ENCODE measurements at regions not wholly inside any gene's neighbourhood (a gene's known extent, or its start where the extent isn't known, plus 50 kb on each side); places are given as distances from the start of the nearest gene placed in this dataset.

DNA sequence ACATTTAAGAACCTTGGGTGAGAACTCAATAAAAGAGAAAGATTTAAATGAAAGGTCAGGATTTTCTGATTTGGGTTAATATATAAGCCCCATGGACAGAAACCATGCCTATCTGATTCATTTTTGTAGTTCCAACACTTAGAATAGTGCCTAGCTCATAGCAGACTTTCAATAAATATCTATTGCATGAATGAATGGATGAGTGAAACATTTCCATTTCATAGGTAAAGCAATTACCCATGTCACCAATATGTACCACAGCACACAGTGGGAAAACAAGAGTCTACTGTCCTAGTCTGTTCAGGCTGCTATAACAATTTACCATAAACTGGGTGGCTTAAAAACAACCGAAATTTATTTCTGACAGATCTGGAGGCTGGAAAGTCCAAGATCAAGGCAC is 63.9 kb upstream of the PTPN13 start:
- H3K36me3 Mint-ChIP-seq: no peaks in the 10 kb centered on the region
- DNase-seq (ENCODE audit: low spot score) (no peak), ATAC-seq (no peak)
- POLR2A ChIA-PET: no interaction called here
- no peaks in the 10 kb centered on the region for H3K4me1 Mint-ChIP-seq
- CTCF ChIA-PET: no interaction called here
- TF ChIP-seq NFATC4 (CRISPR knock-in tag; IDR thresholded peaks at IDR 0.05) (no peak), RELA (CRISPR knock-in tag; IDR thresholded peaks at IDR 0.05; ENCODE audit: borderline replicate concordance) (no peak), SMAD4 (CRISPR knock-in tag; IDR thresholded peaks at IDR 0.05) (no peak), ATF1 (CRISPR knock-in tag; IDR thresholded peaks at IDR 0.05) (no peak), ZNF219 (CRISPR knock-in tag; IDR thresholded peaks at IDR 0.05; ENCODE audit: borderline replicate concordance) (no peak), FOXJ3 (CRISPR knock-in tag; IDR thresholded peaks at IDR 0.05; ENCODE audit: borderline replicate concordance) (no peak), TCF7 (CRISPR knock-in tag; IDR thresholded peaks at IDR 0.05; ENCODE audit: low read depth) (no peak)
- TF ChIP-seq, protein P1, sequence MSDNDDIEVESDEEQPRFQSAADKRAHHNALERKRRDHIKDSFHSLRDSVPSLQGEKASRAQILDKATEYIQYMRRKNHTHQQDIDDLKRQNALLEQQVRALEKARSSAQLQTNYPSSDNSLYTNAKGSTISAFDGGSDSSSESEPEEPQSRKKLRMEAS (CRISPR knock-in tag; IDR thresholded peaks at IDR 0.05): no peak
- TF ChIP-seq, protein P2, sequence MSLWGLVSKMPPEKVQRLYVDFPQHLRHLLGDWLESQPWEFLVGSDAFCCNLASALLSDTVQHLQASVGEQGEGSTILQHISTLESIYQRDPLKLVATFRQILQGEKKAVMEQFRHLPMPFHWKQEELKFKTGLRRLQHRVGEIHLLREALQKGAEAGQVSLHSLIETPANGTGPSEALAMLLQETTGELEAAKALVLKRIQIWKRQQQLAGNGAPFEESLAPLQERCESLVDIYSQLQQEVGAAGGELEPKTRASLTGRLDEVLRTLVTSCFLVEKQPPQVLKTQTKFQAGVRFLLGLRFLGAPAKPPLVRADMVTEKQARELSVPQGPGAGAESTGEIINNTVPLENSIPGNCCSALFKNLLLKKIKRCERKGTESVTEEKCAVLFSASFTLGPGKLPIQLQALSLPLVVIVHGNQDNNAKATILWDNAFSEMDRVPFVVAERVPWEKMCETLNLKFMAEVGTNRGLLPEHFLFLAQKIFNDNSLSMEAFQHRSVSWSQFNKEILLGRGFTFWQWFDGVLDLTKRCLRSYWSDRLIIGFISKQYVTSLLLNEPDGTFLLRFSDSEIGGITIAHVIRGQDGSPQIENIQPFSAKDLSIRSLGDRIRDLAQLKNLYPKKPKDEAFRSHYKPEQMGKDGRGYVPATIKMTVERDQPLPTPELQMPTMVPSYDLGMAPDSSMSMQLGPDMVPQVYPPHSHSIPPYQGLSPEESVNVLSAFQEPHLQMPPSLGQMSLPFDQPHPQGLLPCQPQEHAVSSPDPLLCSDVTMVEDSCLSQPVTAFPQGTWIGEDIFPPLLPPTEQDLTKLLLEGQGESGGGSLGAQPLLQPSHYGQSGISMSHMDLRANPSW (CRISPR knock-in tag; conservative IDR thresholded peaks at IDR 0.05; ENCODE audit: low read depth): no peak
- no peak overlapping the region for H3K27ac Mint-ChIP-seq
- no peaks in the 10 kb centered on the region for H3K27me3 Mint-ChIP-seq (ENCODE audit: low read depth)
- H3K4me3 Mint-ChIP-seq: no peak overlapping the region
- H3K9me3 Mint-ChIP-seq: no peaks in the 10 kb centered on the region

DNA sequence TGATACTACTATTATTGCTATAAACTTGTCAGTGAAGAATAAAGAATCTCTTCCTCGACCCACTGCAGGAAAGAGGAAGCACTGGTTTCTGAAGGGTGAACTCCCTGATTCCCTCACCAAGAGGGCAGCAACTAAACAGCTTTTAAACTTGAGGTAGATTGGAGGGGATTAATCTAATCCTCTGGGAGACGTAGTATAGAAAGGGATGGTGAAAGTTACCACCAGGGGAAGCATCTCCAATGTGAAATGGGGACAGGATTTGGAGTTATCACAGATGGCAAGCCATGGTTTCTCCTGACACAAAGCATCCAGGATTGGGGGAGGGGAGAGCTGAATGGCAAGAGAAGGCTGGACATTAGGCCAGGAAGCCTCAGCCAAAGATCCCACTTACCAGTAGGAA is 62.7 kb upstream of the PTPN13 start:
- POLR2A ChIA-PET: no interaction called here

DNA sequence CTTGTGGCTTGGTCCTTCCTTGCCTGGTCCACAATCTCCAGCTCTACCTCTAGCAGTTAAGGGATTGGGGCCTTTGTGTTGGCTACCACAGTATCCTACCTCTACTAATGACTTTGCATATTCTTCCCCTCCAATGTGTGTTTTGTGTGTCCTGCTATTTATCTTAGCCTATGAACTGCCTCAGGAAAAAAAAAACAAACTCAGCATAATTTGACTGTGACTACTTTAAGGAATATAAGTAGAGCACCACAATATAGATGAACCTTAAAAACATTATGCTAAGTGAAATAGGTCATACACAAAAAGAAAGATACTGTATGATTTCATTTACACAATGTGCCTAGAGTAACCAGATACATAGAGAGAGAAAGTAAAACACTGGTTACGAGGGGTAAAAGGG is 61.3 kb upstream of the PTPN13 start:
- ChIA-PET CTCF (no interaction called here), POLR2A (no interaction called here)
- no peaks in the 10 kb centered on the region for H3K4me1 Mint-ChIP-seq
- H3K27me3 Mint-ChIP-seq (ENCODE audit: low read depth): no peaks in the 10 kb centered on the region
- H3K9me3 Mint-ChIP-seq: no peaks in the 10 kb centered on the region
- DNase-seq (ENCODE audit: low spot score) (no peak), ATAC-seq (no peak)
- no peak overlapping the region for H3K27ac Mint-ChIP-seq
- no peak overlapping the region for H3K4me3 Mint-ChIP-seq
- H3K36me3 Mint-ChIP-seq: no peaks in the 10 kb centered on the region
- TF ChIP-seq, protein P3, sequence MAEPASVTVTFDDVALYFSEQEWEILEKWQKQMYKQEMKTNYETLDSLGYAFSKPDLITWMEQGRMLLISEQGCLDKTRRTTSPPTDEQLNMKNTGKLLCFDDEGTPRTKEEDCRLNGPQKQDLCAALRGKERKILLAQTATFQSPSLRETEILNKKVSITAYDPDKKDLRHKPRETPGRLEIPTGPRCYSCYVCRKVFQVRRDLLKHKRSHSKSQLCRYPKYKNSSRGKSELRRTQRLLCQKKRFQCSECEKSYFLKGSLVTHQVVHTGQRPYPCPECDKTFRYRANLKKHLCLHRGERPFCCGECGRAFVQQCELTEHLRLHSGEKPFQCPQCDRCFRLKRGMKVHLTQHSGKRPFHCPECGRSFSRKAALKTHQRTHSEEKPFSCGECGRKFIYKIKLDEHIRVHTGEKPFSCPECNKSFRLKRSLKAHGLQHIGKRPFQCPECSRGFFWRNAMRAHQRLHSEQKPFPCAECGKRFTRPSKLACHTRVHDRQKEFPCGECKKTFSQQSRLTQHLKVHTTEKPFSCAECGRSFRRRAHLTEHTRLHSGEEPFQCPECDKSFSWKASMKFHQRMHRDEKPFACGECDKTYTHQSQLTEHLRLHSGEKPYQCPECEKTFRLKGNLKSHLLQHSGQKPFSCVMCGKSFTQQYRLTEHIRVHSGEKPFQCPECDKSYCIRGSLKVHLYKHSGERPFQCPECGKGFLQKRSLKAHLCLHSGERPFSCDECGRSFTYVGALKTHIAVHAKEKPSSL (CRISPR knock-in tag; conservative IDR thresholded peaks at IDR 0.05): no peak
- TF ChIP-seq NFATC4 (CRISPR knock-in tag; IDR thresholded peaks at IDR 0.05) (no peak), SMAD4 (CRISPR knock-in tag; IDR thresholded peaks at IDR 0.05) (no peak), ZNF423 (CRISPR knock-in tag; IDR thresholded peaks at IDR 0.05) (no peak)

More for the DNA sequence above, 62.7 kb upstream of the PTPN13 start:
- Mint-ChIP-seq H3K36me3 (no peaks in the 10 kb centered on the region), H3K4me3 (no peak overlapping the region), H3K27ac (no peak overlapping the region), H3K9me3 (no peaks in the 10 kb centered on the region), H3K27me3 (ENCODE audit: low read depth) (no peaks in the 10 kb centered on the region), H3K4me1 (no peaks in the 10 kb centered on the region)
- DNase-seq (ENCODE audit: low spot score): no peak
- ATAC-seq: peak; percentile 50
- TF ChIP-seq, protein P4, sequence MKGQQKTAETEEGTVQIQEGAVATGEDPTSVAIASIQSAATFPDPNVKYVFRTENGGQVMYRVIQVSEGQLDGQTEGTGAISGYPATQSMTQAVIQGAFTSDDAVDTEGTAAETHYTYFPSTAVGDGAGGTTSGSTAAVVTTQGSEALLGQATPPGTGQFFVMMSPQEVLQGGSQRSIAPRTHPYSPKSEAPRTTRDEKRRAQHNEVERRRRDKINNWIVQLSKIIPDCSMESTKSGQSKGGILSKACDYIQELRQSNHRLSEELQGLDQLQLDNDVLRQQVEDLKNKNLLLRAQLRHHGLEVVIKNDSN (CRISPR knock-in tag; IDR thresholded peaks at IDR 0.05): no peak
- TF ChIP-seq JAZF1 (CRISPR knock-in tag; IDR thresholded peaks at IDR 0.05) (no peak), RORB (CRISPR knock-in tag; IDR thresholded peaks at IDR 0.05) (no peak), FOXK1 (CRISPR knock-in tag; IDR thresholded peaks at IDR 0.05) (no peak), TEAD1 (CRISPR knock-in tag; IDR thresholded peaks at IDR 0.05) (no peak)
- TF ChIP-seq, protein P5, sequence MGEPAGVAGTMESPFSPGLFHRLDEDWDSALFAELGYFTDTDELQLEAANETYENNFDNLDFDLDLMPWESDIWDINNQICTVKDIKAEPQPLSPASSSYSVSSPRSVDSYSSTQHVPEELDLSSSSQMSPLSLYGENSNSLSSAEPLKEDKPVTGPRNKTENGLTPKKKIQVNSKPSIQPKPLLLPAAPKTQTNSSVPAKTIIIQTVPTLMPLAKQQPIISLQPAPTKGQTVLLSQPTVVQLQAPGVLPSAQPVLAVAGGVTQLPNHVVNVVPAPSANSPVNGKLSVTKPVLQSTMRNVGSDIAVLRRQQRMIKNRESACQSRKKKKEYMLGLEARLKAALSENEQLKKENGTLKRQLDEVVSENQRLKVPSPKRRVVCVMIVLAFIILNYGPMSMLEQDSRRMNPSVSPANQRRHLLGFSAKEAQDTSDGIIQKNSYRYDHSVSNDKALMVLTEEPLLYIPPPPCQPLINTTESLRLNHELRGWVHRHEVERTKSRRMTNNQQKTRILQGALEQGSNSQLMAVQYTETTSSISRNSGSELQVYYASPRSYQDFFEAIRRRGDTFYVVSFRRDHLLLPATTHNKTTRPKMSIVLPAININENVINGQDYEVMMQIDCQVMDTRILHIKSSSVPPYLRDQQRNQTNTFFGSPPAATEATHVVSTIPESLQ (CRISPR knock-in tag; IDR thresholded peaks at IDR 0.05): no peak
- TF ChIP-seq, protein P3 (CRISPR knock-in tag; conservative IDR thresholded peaks at IDR 0.05): no peak
- CTCF ChIA-PET: no interaction called here
